Kidney epithelial cell (primary cell): ENCODE measurements at regions not wholly inside any gene's neighbourhood (a gene's known extent, or its start where the extent isn't known, plus 50 kb on each side); places are given as distances from the start of the nearest gene placed in this dataset.

Experiments
- DNase-seq: peaks from one replicate; pipeline ENCODE4 v3.0.0-alpha.2; 2010; ENCODE audit warnings: low read depth
- H3K27me3 ChIP-seq: 2 replicates; pipeline ENCODE4 v1.6.0; 2011; ENCODE audit warnings: low read length; ENCODE audit not compliant: control insufficient read depth, insufficient read depth
- H3K36me3 ChIP-seq: 2 replicates; pipeline ENCODE4 v1.5.1; 2011; ENCODE audit warnings: low read length; ENCODE audit not compliant: control insufficient read depth, insufficient read depth
- H3K4me3 ChIP-seq: 2 replicates; pipeline ENCODE4 v1.5.1; 2011; ENCODE audit warnings: low read depth, mild to moderate bottlenecking, control low read depth, low read length
- TF ChIP-seq, protein P1 (sequence below): IDR thresholded peaks from 2 replicates; pipeline ENCODE4 v1.5.1; 2011; ENCODE audit warnings: mild to moderate bottlenecking, moderate library complexity, low read length, control low read depth, inconsistent platforms; ENCODE audit not compliant: insufficient read depth, poor library complexity, severe bottlenecking

DNA sequence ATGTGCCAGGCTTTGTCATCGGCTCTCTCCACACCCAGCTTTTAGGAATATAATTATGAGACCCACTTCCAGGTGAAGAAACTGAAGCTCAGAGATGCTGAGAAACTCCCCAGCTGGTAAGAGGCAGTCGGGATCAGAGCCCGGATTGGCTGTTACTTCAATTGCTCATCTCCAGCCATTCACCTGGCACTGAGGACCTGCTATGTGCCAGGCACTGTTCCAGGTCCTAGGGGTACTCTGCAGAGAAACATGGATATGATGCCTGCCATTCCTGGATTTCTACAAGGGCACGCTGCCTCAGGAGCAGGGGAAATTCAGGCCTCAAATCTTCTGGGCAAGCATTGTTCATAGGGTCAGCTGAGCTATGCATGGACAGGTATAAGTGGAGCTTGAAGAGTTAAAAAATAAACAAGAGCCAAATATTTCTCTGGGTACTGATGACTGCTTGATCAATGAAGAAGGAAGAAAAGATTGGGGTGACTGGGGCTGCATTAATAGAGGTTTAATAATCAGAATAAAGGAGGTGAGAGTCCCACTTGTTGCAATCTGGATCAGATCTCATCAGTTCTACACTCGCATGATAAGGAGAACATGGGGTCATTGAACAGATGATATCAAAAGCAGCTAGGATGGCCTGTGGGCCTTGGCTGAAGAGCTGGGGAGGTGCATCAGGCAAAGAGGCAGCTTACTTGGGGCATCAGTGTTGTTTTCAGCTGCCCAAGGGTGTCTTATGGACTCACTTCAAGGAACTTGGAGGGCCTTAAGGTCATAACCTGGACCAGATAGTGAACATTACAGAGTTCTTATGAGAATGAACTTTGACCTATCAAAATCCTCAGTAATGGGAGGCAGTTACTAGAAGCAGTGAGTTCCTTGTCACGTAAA, 80.9 kb upstream of the TOX2 start:
- Histone ChIP-seq H3K4me3 (no peak overlapping the region), H3K27me3 (peaks cover 7% of the 10 kb centered on the region), H3K36me3 (no peaks in the 10 kb centered on the region)
- TF ChIP-seq, protein P1, sequence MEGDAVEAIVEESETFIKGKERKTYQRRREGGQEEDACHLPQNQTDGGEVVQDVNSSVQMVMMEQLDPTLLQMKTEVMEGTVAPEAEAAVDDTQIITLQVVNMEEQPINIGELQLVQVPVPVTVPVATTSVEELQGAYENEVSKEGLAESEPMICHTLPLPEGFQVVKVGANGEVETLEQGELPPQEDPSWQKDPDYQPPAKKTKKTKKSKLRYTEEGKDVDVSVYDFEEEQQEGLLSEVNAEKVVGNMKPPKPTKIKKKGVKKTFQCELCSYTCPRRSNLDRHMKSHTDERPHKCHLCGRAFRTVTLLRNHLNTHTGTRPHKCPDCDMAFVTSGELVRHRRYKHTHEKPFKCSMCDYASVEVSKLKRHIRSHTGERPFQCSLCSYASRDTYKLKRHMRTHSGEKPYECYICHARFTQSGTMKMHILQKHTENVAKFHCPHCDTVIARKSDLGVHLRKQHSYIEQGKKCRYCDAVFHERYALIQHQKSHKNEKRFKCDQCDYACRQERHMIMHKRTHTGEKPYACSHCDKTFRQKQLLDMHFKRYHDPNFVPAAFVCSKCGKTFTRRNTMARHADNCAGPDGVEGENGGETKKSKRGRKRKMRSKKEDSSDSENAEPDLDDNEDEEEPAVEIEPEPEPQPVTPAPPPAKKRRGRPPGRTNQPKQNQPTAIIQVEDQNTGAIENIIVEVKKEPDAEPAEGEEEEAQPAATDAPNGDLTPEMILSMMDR = no peak
- no peak for DNase-seq

DNA sequence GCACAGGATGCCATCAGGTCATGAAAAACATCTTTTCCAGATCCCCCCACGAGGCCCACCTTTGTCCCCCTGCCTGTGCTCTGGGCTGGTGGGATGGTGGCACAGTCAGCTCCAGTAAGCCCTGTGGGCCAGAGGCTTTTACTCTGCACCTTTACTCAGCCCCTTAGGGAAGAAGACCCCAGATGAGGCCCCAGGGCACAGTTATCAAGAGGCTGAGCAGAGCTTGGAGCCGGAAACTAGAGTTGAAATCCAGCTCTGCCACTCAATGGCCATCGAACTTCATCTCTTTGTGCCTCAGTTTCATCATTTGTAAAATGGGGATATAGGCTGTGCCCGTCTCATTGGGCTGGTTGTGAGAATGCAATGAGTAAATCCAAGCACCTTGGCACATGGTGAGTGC, 81.7 kb upstream of the TOX2 start:
- Histone ChIP-seq H3K36me3 (no peaks in the 10 kb centered on the region), H3K4me3 (no peak overlapping the region), H3K27me3 (peaks cover 7% of the 10 kb centered on the region)
- TF ChIP-seq, protein P1 = no peak
- no peak for DNase-seq

DNA sequence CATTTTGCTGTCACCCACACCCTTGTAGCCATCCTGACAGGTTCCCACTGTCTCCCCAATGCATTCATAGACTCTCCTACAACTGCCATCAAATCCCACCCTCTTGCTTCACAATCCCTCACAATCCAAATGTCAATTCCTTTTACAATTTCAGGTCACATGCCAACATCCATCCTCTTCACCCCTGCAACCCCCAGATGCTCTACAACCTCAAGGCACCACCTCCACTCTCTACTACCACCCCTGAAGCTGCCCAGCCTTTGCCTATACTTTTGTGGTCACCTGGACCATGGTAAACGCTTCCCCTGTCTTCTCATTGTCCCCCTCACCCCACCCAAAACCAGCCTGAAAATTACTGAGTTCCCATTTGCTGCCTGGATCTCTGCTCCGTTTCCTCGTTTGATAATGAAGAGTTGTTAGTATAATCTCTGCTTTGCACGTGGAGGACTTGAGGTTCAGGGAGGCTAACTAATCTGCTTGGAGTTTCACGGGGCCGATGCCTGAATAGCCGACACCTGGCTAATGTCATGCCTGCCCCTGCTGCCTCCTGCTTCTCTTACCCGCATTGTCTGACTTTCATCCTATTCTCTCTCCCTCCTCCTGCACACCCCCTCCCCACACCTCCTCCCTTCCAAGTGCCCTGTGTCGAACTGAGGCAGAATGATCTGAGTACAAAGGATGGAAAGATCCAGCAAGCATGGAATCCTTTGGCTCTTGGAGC, 82.4 kb upstream of the TOX2 start:
- DNase-seq = no peak
- Histone ChIP-seq H3K4me3 (no peak overlapping the region), H3K36me3 (no peaks in the 10 kb centered on the region), H3K27me3 (peaks cover 10% of the 10 kb centered on the region)
- TF ChIP-seq, protein P1 = no peak

DNA sequence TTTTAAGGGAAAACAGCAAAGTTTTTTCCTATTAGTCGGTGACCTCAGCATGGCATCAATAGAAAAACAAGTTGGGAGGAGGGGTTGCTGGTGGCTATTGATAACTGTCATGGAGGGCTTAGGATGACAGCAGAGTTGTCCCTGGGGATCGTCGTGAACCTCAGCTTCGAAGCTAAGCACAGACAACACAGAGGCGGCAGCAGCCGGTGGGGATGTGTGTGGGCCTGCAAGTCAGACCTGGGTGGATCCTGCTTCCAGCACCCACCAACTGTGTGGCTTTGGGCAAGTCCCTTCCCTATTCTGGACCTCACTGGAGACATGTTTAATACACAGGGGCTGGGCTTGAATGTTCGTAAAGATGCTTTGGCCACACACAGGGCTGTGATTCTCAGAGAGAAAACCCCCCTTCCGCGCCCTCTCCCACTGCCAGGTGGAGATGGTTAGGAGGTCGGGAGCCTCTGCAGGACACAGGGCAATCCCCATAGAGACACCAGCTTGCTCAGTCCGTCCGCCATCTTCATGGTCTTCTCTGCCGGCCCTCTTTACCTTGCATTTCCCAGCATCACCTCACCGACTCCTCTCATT, 83.1 kb upstream of the TOX2 start:
- Histone ChIP-seq H3K36me3 (no peaks in the 10 kb centered on the region), H3K27me3 (peaks cover 10% of the 10 kb centered on the region), H3K4me3 (no peak overlapping the region)
- DNase-seq = no peak
- TF ChIP-seq, protein P1 = no peak

DNA sequence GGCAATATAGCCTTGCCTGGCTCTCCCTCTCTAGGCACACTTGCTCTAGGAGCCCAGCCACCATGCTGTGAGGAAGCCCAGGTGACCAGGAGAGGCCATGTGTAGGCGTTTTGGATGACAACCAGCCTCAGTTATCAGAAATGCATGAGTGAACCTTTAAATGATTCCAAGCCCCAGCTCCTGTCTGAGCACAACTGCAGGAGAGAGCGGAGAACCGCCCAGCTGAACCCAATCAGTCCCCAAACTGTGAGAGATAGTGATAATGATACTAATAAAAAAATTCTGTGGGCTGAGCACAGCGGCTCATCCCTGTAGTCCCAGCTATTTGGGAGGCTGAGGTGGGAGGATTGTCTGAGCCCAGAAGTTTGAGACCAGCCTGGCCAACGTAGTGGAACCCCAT, 83.8 kb upstream of the TOX2 start:
- Histone ChIP-seq H3K4me3 (no peak overlapping the region), H3K36me3 (no peaks in the 10 kb centered on the region), H3K27me3 (peaks cover 10% of the 10 kb centered on the region)
- DNase-seq = no peak
- TF ChIP-seq, protein P1 = no peak
